Posterior cingulate gyrus (tissue), 11 donors: ENCODE measurements at regions not wholly inside any gene's neighbourhood (a gene's known extent, or its start where the extent isn't known, plus 50 kb on each side); places are given as distances from the start of the nearest gene placed in this dataset.
"Not testable (repeated sequence)": the region's sequence is repeated elsewhere in the genome, so short reads cannot be mapped to it uniquely, and the experiment has no call there.

Source experiments
- DNase-seq, 10 donors: peaks; one replicate each; pipeline versions ENCODE4 v3.0.0 to v3.0.0-alpha.2; 2020 to 2021; ENCODE audit warnings: mixed read lengths in 3 of 10
- intact Hi-C: fragments of 100-400 bp; cut with DNase I; formaldehyde crosslinking; loops from one replicate; pipeline ENCODE4 v1.15.1; 2023

DNA sequence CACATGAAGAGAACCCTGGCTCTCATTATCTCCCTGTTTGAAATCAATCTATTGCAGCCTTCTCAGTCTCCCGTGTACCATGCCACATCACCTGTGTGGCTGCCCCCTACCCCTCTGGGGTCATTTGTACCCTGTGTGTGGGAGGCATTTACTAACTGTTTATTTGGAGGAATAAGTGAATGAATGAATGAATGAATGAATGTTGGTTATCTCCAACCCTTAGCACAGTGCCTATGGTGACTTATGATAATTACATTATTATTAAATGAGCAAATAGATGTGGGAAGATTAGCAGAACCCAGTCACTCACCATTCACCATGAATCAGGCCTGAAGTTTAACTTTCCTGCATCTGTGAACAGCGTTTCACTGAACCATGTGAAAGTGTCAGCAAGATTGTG is 560.8 kb downstream of the MATN1 start:
- no peak for DNase-seq
- intact Hi-C loops: no loop called here

DNA sequence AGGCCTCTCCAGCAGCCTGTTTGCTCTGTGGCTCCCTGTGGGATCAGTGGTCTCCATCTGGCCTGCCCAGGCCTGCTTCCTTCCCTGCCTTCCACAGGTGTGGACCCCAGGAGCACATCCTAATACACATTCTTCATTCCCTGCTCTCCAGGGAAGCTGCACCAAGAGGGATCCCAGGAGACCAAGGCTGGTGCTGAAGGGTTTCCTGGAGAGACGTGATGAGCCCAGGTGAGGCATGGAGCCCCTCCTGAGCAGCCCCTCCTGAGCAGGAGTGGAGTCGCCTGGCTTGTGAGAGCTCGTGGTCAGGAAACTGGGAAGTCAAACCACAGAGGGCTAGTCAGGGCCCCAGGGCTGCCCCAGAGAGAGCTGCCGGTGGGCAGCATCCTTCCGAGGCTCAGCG is 561.4 kb downstream of the MATN1 start:
- intact Hi-C loops: no loop called here
- DNase-seq: no peak

- DNase-seq: no peak
- intact Hi-C loops: no loop called here
Measured at GRCh38 chr1:30160999-30161689, 562.2 kb downstream of the MATN1 start.

GRCh38 chr1:30159015-30159414 is 564.4 kb downstream of the MATN1 start:
- intact Hi-C loops: no loop called here
- DNase-seq: no peak

DNA sequence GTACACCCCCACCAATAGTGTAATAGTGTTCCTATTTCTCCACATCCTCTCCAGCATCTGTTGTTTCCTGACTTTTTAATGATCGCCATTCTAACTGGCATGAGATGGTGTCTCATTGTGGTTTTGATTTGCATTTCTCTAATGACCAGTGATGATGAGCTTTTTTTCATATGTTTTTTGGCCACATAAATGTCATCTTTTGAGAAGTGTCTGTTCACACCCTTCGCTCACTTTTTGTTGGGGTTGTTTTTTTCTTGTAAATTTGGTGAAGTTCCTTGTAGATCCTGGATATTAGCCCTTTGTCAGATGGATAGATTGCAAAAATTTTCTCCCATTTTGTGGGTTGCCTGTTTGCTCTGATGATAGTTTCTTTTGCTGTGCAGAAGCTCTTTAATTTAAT is 567.7 kb downstream of the MATN1 start:
- DNase-seq, intact Hi-C loops: not testable (repeated sequence)

DNA sequence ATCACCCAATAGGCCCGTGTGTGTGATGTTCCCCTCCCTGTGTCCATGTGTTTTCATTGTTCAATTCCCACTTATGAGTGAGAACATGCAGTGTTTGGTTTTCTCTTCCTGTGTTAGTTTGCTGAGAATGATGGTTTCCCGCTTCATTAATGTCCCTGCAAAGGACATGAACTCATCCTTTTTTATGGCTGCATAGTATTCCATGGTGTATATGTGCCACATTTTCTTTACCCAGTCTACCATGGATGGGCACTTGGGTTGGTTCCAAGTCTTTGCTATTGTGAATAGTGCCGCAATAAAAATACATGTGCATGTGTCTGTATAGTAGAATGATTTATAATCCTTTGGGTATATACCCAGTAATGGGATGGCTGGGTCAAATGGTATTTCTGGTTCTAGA is 568.1 kb downstream of the MATN1 start:
- intact Hi-C loops, DNase-seq: not testable (repeated sequence)

DNA sequence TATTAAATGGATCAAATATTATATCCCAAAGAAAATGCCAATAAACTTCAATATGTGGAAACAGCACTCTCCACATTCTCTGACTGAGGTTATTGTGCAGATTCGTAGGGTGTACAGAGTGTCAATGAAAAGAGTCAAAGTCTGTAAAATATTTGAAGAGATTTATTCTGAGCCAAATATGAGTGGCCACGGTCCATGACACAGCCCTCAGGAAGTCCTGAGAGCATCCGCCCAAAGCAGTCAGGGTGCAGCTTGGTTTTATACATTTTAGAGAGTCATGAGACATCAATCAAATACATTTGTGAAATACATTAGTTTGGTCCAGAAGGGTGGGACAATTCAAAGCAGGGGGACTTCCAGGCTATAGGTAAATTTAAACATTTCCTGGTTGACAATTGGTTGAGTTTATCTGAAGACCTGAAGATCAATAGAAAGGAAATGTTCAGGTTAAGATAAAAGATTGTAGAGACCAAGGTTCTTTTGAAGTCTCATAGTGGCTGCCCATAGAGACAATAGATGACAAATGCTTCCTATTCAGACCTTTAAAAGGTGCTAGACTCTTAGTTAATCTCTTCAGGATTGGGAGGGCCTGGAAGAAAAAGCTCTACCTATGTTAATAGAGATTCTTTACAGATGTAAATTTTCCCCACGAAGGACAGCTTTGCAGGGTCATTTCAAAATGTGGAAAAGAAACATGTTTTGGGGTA is 569.5 kb downstream of the MATN1 start:
- intact Hi-C loops: no loop called here
- DNase-seq: no peak

DNA sequence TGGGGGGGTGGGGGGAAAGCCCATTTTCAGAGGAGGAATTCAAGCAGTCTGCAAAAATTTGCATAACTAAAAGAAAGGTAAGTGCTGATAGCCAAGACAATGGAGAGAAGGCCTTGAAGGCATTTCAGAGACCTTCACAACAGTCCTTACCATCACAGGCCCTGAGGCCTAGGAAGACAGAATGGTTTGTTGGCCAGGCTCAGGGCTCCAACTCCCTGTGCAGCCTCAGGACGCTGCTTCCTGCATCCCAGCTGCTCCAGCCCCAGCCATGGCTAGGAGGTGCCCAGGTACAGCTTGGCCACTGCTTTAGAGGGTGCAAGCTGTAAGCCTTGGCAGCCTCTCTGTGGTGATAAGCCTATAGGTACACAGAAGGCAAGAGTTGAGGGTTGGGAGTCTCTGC is 571.6 kb downstream of the MATN1 start:
- DNase-seq: no peak
- intact Hi-C loops: no loop called here

DNA sequence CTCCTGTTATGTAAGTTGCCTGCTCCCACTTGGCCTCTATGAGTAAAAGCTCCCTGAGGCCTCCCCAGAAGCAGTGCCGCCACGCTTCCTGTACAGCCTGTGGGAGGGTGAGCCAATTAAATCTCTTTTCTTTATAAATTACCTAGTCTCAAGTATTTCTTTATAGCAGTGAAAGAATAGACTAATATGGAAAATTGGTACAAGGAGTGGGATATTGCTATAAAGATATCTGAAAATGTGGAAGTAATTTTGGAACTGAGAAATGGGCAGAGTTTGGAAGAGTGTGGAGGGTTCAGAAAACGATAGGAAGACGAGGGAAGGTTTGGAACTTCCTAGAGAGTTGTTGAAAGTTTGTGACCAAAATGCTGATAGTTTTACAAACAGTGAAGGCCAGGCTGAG is 572.3 kb downstream of the MATN1 start:
- intact Hi-C loops: no loop called here
- no peak for DNase-seq

GRCh38 chr1:30149226-30149625 is 574.2 kb downstream of the MATN1 start:
- intact Hi-C loops: no loop called here
- no peak for DNase-seq

DNA sequence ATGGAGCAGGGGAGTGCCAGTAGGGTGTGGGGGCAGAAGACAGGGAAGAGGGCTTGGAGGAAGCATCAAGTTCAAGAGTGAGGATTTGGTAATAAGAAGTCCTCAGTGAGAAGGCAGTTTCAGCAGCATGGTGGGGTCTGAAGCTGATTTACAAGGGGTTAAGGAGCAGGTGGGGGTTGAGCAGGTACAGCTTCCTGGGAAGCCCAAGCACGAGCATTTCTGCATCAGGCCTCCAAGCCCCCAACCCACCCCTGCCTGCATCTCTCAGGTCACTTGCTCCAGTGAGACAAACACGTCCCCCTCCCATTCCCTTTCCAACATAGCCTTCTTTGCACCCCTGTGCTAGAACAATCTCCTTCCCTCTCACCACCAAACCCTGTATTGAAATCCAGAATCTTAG is 574.7 kb downstream of the MATN1 start:
- DNase-seq: no peak
- intact Hi-C loops: no loop called here

DNA sequence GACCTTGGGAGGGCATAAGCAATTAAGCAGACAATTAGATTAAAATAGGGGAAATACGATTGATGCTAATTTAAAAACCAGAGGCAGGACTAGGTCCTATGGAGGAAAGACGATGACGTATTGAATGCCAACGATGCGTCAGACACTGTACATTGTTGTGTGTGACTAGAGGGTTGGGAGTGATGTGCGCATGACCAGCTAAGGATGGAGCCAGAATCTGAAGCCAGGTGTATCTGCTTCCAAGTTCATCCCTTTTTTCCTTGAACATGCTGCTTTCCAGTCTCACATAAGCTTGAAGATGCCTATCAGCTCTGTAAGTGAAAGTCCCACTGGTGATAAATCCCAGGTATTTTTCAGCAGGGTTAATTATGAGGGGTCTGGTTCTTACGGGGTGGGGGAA is 576.2 kb downstream of the MATN1 start:
- no peak for DNase-seq
- intact Hi-C loops: no loop called here

- DNase-seq: no peak
- intact Hi-C loops: no loop called here
Measured at GRCh38 chr1:30146448-30146847, 576.9 kb downstream of the MATN1 start.

DNA sequence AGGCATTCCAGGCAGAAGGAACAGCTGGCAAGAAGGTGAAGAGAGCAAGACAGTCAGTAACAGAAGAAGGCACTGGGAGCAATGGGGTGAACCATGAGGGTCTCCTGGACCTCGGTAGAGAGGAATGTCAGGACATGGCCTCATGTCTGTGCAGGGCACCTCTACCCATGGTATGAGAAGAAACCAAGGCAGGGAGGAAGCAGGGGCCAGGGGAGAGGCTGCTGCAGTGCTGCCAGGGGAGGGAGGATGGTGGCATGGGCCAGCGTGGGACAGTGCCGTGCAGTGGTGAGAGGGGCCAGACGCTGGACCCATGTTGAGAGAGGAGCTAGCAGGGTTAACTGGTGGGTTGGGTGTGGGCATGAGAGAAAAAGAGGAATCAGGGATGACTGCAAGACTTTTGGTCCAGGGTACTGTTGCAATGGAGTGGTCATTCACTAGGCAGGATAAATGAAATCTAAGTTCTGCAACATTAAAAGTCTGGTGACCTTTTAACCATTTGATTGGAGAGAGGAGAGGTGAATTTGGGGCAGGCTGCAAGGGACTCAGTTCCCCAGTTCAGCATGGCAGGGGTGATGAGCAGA is 577.6 kb downstream of the MATN1 start:
- DNase-seq: no peak
- intact Hi-C loops: no loop called here

DNA sequence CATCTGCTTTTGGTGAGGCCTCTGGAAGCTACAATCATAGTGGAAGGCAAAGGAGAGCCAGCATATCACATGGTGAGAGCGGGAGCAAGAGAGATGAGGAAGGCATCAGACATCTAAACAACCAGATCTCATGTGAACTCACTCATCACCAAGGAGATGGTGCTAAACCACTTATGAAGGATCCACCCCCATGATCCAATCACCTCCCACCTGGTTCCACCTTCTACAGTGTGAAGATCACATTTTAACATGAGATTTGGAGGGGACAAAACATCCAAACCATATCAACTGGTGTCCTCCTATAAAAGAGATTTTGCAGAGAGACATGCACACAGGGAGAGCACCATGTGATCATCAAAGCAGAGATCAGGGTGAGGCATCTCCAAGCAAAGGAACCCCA is 578.6 kb downstream of the MATN1 start:
- no peak for DNase-seq
- intact Hi-C loops: no loop called here

GRCh38 chr1:30143517-30143916 is 579.9 kb downstream of the MATN1 start:
- intact Hi-C loops: no loop called here

DNA sequence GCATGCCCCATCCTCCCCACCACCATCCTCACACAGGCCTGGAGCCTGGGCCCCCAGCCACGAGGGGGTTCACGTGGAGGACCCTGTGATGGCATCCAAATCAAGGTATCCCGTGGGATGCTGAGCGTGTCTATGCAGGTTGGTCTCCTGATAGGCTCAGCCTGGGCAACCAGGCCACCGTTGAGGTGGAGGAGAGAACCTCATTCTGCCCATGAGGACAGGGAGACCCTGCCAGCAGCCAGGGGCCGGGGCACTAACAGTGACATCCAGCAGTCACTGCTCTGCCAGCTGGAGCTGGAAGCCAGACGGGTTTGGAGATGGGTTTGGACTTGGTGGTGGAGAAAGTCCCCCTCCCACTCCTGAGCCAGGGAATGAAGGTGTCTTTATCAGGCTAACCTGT is 582.8 kb downstream of the MATN1 start:
- DNase-seq: no peak
- intact Hi-C loops: no loop called here

More at GRCh38 chr1:30143517-30143916, 579.9 kb downstream of the MATN1 start:
- DNase-seq: no peak

- intact Hi-C loops: no loop called here
- peak in 1 of 10 donors; percentile 15 for DNase-seq
Measured at GRCh38 chr1:30138891-30139290, 584.5 kb downstream of the MATN1 start.

DNA sequence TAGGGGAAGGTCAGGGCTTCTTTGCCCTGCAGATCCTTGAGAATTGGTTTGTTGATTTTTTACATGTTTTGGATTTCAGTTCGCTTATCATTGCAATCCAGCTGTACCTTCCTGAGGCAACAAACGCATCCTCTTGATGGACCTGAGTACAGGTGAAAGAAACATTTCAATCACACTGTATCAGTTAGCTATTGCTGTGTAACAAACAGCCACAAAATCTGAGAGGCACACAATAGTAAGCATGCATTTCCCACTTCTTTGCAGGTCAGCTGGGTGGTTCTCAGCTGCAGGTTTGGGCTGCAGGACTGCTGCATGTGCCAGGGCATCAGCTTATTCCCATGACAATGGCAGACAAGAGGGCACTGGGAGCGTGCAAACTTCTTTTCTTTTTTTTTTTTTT is 586.4 kb downstream of the MATN1 start:
- peak in 1 of 10 donors; percentile 22 for DNase-seq
- intact Hi-C loops: no loop called here

DNA sequence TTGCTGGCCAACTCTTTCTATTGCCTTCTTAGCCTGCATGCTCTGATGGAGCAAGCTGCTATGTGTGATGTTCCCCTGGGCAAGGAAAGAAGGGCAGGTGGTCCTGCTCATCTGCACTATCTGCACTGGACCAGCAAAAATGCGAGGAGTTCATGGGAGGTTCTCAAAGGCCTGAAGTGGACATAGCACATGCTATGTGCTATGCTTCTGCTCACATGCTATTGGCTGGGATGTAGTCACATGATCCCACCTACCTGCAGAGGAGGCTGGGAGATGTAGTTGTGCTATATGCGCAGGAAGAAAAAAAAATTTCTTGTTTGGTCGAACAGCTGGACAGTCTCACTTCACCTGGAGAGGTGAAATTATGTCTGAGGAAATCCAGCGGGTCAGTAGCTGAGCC is 587.7 kb downstream of the MATN1 start:
- peak in 1 of 10 donors; percentile 32 for DNase-seq
- intact Hi-C loops: no loop called here

- intact Hi-C loops: no loop called here
- peak in 4 of 10 donors; percentile 29 to 87 (median 65) for DNase-seq
Measured at GRCh38 chr1:30134466-30135217, 588.7 kb downstream of the MATN1 start.
